Brain microvascular endothelial cell (primary cell): ENCODE measurements at regions not wholly inside any gene's neighbourhood (a gene's known extent, or its start where the extent isn't known, plus 50 kb on each side); places are given as distances from the start of the nearest gene placed in this dataset.

Experiments used
- DNase-seq: peaks from one replicate; pipeline ENCODE4 v3.0.0-alpha.2; 2020
- H3K27ac ChIP-seq: fragments of 250-450 bp; sonication (Bioruptor Pico); 2 replicates; pipeline ENCODE4 v1.5.1; 2020; ENCODE audit warnings: mild to moderate bottlenecking, moderate library complexity
- H3K27me3 ChIP-seq: fragments of 250-450 bp; sonication (Bioruptor Pico); replicated peaks from 2 replicates; pipeline ENCODE4 v1.5.1; 2020; ENCODE audit warnings: mild to moderate bottlenecking
- H3K36me3 ChIP-seq: fragments of 250-450 bp; sonication (Bioruptor Pico); replicated peaks from 2 replicates; pipeline ENCODE4 v1.5.1; 2020; ENCODE audit warnings: mild to moderate bottlenecking
- H3K4me3 ChIP-seq: 2 replicates; pipeline ENCODE4 v1.5.1; 2011; ENCODE audit warnings: low read depth, mild to moderate bottlenecking, control low read depth, low read length, moderate library complexity
- in situ Hi-C: cut with HindIII; loops from 2 replicates; pipeline ENCODE4 v1.10.0; 2017; ENCODE audit warnings: low sequenced_read_pairs, low pct_ligation_motif_present
- TF ChIP-seq, protein P1 (sequence below): IDR thresholded peaks from 2 replicates; pipeline ENCODE4 v1.5.1; 2011; ENCODE audit warnings: low read depth, mild to moderate bottlenecking, moderate library complexity, low read length, control low read depth, inconsistent platforms; ENCODE audit errors: missing control alignments

DNA sequence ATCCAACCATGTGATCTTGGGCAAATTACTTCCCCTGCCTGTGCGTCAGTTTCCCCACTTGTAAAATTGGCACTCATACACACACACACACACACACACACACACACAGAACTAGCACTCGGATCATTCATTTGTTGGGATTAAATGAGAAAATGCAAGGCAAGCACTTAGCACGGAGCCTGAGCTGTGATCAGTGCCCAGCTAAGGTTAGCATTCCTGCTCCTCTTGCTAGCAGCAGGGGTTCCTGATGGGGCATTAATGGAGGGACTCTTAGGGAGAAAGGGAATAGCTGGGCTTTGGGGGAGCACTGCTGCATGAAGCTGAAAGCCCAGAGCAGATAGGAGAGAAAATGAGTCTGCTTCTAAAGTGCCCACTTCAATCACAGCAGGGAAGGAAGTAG lies 187.7 kb upstream of the C2CD4B start:
- TF ChIP-seq, protein P1, sequence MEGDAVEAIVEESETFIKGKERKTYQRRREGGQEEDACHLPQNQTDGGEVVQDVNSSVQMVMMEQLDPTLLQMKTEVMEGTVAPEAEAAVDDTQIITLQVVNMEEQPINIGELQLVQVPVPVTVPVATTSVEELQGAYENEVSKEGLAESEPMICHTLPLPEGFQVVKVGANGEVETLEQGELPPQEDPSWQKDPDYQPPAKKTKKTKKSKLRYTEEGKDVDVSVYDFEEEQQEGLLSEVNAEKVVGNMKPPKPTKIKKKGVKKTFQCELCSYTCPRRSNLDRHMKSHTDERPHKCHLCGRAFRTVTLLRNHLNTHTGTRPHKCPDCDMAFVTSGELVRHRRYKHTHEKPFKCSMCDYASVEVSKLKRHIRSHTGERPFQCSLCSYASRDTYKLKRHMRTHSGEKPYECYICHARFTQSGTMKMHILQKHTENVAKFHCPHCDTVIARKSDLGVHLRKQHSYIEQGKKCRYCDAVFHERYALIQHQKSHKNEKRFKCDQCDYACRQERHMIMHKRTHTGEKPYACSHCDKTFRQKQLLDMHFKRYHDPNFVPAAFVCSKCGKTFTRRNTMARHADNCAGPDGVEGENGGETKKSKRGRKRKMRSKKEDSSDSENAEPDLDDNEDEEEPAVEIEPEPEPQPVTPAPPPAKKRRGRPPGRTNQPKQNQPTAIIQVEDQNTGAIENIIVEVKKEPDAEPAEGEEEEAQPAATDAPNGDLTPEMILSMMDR, result no peak

GRCh38 chr15:62357431-62357830 lies 192.3 kb upstream of the C2CD4B start:
- H3K36me3 ChIP-seq, result no peaks in the 10 kb centered on the region
- no peak for DNase-seq
- H3K27me3 ChIP-seq, result no peaks in the 10 kb centered on the region
- TF ChIP-seq, protein P1, result no peak
- H3K27ac ChIP-seq, result no peak overlapping the region
- H3K4me3 ChIP-seq, result no peak overlapping the region
- in situ Hi-C loops, result no loop called here

More for the DNA sequence above, 187.7 kb upstream of the C2CD4B start:
- H3K27ac ChIP-seq, result no peak overlapping the region
- H3K27me3 ChIP-seq, result no peaks in the 10 kb centered on the region
- in situ Hi-C loops, result no loop called here
- H3K36me3 ChIP-seq, result no peaks in the 10 kb centered on the region
- no peak for DNase-seq
- no peak overlapping the region for H3K4me3 ChIP-seq

- TF ChIP-seq, protein P1, result no peak
- no peak for DNase-seq
- Histone ChIP-seq H3K36me3 (no peaks in the 10 kb centered on the region), H3K27me3 (no peaks in the 10 kb centered on the region), H3K4me3 (no peak overlapping the region), H3K27ac (no peak overlapping the region)
- in situ Hi-C loops, result no loop called here
Observed at GRCh38 chr15:62359416-62359815, 194.3 kb upstream of the C2CD4B start.

DNA sequence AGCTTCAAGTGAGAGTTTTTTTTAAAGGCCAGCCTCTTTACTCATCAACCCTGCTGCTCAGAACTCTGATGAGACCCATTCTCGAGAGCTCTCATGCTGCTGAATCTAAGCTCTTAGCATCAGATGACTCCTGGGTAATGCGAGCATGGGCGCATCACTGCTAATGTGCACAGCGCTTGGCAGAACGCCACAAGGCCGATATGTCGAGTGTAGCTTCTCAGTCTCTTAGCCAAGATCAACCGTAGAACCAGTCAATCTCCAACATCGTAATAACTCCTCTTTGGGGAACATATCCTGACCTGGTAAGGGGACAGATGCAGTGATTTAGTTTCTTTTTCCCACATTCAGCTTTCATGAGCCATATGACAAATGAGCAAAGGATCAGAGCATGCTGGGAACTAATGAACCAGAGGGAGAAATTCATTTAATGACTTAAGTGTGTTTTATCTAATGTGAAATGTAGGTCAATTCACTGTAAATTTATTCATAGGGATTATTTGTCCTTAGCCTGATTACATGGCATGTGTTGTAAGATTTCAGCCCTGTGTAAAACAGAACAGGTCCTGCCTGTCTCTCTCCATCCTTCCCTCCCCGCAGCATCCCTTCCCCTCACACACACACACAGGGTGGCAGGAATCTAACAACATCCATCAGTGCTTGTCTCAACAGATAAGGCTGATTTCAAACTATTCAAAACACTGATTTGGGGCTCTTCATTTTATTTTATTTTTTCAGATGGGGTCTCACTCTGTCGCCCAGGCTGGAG lies 195.4 kb upstream of the C2CD4B start:
- in situ Hi-C loops, result no loop called here

DNA sequence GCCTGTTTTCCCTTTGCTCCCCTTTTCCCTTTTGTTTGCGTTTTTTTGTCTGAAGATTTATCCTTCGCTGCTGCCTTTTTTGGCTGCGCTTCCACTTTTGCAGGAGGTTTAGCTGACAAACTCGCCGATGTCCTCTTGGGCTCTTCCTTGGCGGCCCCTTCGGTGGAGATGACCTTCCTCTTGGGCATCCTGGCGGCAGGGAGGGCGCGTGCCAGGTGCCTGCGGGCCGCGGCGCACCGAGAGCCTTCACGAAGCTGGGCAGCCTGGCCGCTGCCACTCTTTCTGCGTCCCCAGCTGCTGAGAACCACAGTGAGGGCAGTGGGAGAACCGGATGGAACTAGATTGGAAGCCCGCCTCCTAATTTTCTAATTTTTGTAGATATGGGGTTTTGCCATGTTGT lies 197.1 kb upstream of the C2CD4B start:
- in situ Hi-C loops, result no loop called here
- DNase-seq, result no peak
- TF ChIP-seq, protein P1, result no peak
- H3K27ac ChIP-seq, result no peak overlapping the region
- no peak overlapping the region for H3K4me3 ChIP-seq
- H3K36me3 ChIP-seq, result no peaks in the 10 kb centered on the region
- H3K27me3 ChIP-seq, result no peaks in the 10 kb centered on the region

More for the DNA sequence above, 195.4 kb upstream of the C2CD4B start:
- Histone ChIP-seq H3K36me3 (no peaks in the 10 kb centered on the region), H3K27ac (no peak overlapping the region), H3K4me3 (no peak overlapping the region), H3K27me3 (no peaks in the 10 kb centered on the region)
- DNase-seq, result no peak
- TF ChIP-seq, protein P1, result no peak

DNA sequence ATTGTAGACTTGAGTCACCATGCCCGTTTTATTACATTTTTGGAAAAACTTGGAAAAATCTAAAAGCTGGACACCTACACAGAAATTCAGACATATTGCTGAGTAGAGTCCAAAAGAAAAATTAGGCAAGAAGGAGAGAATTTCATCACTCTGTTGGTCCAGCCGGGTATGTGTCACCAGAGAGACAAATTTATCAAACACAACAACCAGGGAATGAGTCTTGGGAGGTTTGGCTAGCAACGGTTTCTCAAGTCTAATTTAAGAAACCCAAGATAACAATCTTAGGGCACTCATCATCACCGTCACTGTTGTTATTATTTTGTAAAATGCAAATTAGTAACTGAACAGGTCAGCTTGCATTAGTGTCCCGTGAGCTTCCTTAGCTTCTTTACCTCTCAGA lies 197.5 kb upstream of the C2CD4B start:
- H3K36me3 ChIP-seq, result no peaks in the 10 kb centered on the region
- in situ Hi-C loops, result no loop called here
- no peak overlapping the region for H3K4me3 ChIP-seq
- TF ChIP-seq, protein P1, result no peak
- no peaks in the 10 kb centered on the region for H3K27me3 ChIP-seq
- peak; percentile 14 for DNase-seq
- H3K27ac ChIP-seq, result no peak overlapping the region
